GM19099 (cell line): ENCODE measurements at regions not wholly inside any gene's neighbourhood (a gene's known extent, or its start where the extent isn't known, plus 50 kb on each side); places are given as distances from the start of the nearest gene placed in this dataset.

Experiments used
- POLR2A ChIP-seq: IDR thresholded peaks from 3 replicates; pipeline ENCODE4 v1.6.1; 2011; ENCODE audit warnings: low read depth; ENCODE audit not compliant: insufficient read length; ENCODE audit errors: extremely low read depth

DNA sequence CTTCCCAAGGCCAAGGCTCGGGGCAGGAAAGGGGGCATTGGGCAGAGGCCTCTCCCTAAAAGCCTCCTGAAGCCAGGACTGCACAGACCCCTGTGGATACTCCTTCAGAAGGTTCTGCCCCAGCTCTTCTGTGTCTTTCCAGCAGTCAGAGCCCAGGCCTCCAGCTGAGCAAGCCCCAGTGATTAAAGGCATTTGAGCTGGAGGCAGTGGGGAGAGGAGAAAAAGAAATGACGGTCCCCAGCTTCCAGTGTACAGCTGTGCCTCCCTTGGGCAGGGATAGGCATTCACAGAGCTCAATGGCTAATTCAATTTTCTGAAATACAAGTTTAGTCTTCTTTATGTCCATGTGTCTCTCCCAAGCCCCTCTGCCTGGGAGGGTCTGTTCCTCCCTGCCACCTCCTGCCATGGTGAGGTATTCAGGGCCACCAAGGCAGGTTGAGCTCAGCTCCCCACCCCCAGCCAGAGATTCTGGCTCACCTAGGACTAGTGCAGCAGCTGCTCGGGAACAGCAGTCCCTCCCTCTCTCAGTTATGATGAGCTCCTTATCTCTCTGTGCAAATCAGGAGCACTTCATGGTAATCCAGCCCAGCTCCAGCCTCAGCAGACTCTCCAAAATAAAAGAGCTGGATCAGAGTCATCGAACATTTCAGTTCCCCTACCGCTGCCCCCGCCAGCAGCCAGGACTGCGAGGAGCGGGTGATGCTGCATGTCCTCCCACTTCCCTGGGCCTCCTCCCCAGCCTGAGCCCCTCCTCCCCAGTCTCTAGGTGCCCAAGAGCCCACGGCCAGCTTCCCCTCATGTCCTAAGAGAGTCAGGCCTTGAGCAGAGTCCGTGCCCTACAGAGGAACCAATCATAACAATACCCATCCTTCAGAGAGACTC is 208.4 kb upstream of the ZC3H12A start:
- TF ChIP-seq POLR2A = no peak

DNA sequence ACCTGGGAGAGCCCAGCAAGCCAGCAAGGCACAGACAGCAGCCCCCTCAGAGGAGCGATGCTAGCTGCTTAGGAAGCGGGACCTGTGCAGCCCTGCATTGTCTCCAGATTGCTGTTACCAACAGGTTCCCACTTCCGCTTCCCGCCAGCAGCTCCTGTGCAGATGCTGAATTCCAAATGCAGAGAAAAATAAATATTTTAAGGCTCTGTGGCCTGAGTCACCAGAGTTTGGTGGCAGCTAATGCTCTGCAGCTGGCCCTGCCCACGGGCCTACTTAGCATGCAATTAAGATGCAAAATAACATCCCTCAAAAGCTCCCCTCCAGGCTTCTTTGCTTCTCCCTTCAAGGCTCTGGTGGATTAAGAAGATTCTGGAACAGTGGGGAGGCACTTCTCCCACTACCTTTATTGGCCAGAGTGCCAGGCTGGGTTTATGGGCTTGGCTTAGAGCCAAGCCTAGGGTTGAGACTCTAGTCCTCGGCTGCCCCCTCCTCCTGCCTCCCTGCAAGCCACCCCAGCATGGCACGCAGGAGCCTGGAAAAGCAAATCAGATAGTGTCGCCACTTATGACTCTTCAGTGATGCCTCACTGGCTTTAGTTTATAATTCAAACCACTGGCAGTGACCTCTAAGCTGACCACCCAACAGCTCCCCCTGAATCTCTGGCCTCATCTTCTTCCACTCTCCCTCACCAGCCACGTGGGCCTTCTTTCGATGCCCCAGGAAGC is 207.1 kb upstream of the ZC3H12A start:
- no peak for TF ChIP-seq POLR2A

DNA sequence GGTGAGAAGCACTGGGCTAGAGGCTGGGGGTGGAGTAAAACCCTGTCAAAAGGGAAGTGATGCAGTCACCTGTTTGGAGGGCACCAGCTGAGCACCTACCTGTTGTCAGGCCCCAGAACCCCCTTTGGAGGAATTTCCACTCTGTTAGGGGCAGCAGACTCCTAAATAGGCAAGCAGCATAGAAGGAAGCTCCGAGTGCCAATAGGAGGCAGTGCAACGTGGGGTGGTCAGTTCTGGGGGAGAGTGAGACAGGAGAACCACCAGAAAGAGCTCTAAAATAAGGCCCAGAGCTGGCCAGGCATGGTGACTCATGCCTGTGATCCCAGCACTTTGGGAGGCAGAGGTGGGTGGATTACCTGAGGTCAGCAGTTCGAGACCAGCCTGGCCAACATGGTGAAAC is 203.7 kb upstream of the ZC3H12A start:
- TF ChIP-seq POLR2A = no peak

DNA sequence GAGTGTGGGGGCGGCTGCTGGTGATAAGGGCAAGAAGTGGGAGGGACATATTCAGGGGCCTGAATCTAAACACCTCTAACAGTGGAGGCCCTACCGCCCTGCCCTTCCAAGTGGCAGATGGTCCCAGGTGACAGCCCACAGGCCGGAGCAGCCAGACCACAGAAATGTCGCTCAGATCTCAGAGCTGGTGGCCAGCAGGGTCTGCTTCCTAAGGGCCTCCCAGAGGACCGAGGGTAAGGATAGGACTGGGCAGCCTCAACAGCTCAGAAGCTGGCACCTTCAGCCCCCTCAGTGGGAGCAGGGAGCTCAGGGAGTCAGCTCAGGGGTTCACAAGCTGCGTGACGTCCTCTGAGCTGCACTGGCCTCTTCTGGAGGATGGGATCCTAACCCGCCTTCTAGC is 201.8 kb upstream of the ZC3H12A start:
- TF ChIP-seq POLR2A = no peak

DNA sequence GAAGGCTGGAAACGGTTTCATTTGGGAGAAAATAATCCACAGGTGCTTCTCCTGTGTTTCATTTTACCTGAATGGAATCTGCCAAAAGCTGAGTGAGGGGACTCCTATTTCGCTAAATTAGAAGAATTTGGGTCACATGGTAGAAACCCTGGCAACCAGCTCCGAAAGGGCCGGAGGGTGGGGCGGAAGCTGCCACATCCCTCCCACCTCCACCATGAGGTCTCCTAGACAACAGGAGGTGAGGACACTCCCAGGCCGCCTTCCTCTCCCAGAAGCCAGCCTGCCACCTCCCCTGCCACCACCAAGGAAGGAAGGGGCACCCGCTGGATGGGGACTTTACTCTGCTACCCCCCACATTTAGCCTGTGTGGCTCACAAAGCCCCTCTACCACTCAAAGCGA is 199.9 kb upstream of the ZC3H12A start:
- TF ChIP-seq POLR2A = no peak

DNA sequence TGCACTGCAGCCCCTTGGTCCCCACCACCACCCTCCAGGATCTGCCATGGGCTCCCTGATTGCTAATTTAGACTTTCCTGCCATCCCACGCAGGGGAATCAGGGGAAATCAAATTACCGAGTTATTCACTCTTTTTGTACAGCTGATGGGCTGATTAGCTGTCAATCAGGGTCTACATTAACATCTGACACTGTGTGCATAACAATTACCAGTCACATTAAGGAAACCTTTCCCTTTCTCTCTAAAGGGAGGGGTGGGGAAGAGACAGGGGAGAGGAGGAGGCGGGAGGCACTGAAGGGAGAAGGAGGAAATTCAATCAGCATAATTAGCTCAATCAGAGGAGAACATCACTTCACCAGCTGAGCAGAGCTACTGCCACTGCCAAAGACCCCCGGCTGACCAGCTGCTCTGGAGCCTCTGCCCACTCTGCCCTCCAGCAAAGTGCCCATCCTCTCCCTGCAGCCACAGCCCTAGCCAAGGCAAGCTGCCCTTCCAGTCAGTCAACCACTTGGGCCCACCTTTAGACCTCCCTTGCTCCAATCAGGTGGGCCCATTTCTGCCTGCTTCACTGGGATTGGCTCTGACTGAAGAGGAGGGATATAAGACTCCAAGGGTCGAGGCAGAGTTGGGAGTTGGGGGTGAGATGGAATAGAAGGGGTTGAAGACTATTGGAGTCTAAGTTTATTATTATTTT is 199.3 kb upstream of the ZC3H12A start:
- no peak for TF ChIP-seq POLR2A

DNA sequence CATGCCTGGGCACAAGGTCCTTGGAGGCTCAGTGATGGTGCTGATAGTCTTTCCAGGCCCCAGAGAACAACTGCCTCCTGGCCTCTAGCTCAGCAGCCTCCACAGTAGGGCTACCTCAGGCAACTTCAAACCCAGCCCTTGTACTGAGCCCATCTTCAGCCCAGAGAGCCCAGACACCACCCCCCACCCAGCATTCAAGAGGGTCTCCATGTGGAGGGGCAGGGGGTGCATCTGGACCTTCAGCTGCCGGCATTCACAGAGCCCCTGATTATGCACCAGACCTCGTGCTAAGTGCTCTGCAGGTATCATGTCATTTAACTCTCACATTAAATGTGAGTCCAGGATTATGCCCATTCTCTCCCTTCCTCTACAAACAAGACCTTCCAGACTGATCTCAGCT is 197.0 kb upstream of the ZC3H12A start:
- TF ChIP-seq POLR2A = no peak

DNA sequence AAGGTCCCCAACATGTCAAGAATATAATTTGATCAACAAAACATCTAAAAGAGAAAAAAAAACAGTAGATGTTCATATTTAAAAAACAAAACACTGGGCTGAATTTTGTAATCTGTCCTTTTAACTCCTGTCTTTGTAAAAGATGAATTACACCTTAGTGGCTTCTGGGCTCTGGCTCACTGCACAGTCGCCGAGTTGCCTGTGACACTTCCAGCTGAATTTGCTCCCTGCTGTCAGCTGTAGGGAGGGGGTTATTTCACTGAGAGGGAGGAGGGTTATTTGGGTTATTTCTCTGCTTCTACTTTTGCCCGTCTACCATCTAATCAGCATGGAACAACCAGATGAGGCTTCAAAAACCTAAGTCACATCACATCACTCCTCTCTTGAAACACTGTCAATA is 193.0 kb upstream of the ZC3H12A start:
- no peak for TF ChIP-seq POLR2A

DNA sequence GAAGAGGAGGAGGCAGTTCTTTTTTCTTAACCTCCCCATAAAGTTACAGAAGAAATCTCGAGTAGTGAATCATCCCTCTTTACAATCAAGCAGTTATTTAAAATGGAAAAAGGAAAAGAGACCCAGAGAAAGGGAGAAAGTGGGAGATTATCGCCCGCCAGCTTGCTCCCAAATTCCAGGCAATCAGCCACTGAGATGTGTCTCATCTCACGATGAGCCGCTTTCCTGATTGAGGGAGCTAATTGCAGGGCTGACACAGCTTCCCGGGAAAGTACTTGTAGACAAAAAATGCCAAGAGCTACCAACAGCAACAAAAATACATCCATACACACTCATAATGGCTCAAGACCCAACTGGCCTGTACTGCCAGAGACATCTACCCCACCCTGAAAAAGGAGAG is 191.6 kb upstream of the ZC3H12A start:
- no peak for TF ChIP-seq POLR2A

DNA sequence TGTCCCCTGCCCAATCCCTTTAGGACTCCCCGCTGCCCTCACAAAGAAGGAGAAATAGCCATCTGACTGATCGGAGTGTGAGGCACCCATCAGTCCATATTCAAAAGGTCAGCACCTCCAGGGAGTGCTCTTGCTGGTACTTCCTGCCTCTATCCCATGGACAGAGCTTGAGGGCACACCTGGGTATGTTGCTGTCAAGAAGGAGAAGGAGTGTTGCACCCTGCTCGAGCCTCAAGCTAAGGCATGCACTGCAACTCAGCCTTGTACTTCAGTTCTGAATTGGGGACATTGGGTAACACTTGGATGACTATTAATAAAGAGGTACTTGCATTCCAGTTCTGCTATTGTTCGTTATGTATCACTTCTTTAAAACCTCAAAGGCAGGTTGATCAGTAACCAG is 190.3 kb upstream of the ZC3H12A start:
- no peak for TF ChIP-seq POLR2A

DNA sequence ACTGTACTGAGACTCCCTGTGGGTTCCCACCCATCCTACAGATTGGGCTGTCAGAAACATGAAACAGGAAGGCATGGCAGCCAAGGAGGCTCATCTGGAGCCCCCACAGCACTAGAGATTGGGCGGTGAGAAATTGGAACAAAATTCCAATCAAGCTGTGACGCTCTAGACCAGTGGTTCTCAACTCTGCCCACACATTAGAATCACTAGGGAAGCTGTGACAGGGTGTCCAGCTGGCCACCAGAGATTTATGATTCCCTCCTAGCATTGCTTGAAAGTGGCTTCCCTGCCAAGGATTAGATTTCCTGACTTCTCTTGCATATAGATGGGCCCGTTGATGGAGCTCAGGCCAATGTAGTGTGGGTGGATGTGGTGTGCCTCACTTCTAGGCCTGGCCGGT is 187.5 kb upstream of the ZC3H12A start:
- TF ChIP-seq POLR2A = no peak

DNA sequence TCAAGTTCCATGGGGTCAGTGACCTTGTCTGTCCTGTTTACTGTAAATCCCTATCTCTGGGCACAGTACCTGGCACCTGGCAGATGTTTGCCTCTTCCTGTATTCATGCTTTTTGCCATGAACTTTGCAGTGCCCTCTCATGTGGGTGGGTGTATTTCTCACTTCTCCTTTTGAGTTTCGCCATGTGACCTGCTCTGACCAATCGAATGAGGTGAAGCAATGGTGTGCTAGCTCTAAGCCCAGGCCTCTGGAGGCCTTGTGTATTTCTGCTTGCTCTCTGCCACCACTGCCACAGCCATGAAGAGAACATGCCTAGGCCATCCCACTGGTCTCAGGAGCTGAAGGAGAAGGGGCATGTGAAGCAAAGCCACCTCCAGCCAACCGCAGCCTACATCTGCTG is 185.5 kb upstream of the ZC3H12A start:
- TF ChIP-seq POLR2A = peak; percentile 55

DNA sequence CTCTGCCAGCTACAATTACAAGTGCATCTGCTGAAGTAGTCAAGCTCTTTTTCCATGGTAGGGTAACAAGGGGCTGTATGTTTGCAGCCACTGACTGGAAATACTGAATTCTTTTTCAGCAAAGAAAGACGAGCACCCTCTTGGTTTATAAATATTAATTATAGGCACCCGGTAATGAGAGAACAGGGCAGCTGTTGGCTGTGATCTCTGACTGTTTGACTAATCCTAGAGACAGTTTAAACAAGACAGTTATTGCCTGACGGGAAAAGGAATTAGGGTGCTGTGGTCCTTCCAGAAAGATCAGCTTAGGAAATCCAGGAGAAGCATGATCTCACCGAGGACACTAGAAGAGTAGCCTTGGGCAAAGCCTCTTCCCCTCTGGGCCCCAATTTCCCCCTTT is 183.7 kb upstream of the ZC3H12A start:
- TF ChIP-seq POLR2A = no peak

DNA sequence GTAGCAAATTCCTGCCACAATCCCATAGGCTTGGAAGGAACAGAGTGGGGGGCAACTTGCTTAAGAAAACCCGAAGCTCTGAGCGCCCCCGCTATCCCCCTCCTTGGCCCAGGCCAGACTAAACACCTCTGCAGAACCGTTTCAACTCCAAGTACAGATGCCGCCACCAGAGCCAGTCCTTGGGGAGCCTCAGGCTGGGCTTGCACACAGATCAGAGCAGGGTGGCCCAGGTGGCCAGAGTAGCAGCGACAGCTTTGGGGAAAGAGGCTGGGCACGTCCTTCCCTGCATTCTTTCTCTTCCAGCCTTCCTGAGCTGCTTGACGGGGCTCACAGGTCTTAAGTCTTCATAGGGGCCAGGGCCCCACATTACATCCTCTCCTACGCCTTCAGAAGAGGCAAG is 181.6 kb upstream of the ZC3H12A start:
- no peak for TF ChIP-seq POLR2A

DNA sequence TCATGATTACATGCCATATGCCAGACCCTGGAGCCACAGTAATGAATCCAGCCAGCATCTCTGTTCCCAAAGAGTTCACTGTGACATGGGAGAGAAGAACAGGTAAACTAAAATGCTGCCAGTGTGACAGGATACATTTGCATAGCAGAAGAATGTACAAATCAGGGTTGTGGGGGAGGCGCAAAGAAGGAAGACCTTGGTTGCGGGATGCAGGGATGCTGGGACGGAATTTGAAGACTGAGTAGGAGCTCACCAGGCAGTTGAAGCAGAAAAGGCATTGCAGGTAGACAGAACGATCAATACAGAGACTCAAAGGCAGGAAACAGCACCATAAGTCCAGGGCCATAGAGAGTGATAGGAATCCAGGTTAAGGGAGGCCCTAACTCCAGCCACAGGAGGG is 180.3 kb upstream of the ZC3H12A start:
- TF ChIP-seq POLR2A = no peak

DNA sequence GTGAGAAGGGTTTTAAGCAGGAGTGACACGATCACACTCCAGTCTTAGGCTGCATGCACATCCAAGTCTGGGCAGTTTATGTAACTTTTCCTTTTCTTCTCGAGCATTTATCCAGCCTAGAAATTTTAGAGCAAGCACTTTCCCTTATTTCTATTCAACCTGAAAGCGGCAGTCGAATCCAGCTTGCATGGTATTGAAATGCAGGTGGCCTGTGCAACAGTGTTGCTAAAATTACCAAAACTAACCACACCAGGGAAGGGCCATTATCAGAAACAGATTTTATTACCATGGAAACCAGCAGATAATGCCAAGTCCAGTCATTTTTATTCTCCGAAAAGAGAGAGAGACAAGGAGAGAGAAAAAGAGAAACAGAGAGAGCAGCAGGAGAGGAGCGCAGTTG is 179.9 kb upstream of the ZC3H12A start:
- TF ChIP-seq POLR2A = no peak
